GM12878 (cell line): ENCODE measurements at regions not wholly inside any gene's neighbourhood (a gene's known extent, or its start where the extent isn't known, plus 50 kb on each side); places are given as distances from the start of the nearest gene placed in this dataset.

Source experiments
- BRCA1 ChIP-seq: IDR thresholded peaks from 2 replicates; pipeline ENCODE4 v1.6.1; 2011; ENCODE audit warnings: low read depth, low read length, improper control_type of control experiment
- HDAC6 ChIP-seq: fragments of 200-600 bp; sonication (generic); IDR thresholded peaks from one replicate; pipeline ENCODE4 v1.8.0; 2017; ENCODE audit warnings: antibody characterized with exemption; ENCODE audit not compliant: unreplicated experiment
- POLR2A ChIP-seq: IDR thresholded peaks from 2 replicates; pipeline ENCODE4 v1.6.1; 2011; ENCODE audit warnings: low read depth, mild to moderate bottlenecking, low read length
- RBBP5 ChIP-seq: fragments of 200-600 bp; sonication (generic); conservative IDR thresholded peaks from 2 replicates; pipeline ENCODE4 v1.6.1; 2016
- SMAD5 ChIP-seq: IDR thresholded peaks from 2 replicates; pipeline ENCODE4 v1.6.1; 2016; ENCODE audit warnings: antibody characterized with exemption, low read depth
- TF ChIP-seq, protein P1 (sequence below), 3 experiments: IDR thresholded peaks in 2 of 3; conservative IDR thresholded peaks in 1 of 3; 2 replicates each; pipeline ENCODE4 v1.5.1; 2011; ENCODE audit warnings: low read depth in 3 of 3, low read length in 3 of 3, mild to moderate bottlenecking in 3 of 3, control low read depth in 2 of 3, moderate library complexity in 2 of 3, inconsistent platforms in 1 of 3, mixed read lengths in 1 of 3; ENCODE audit not compliant: control insufficient read depth in 2 of 3, insufficient read depth in 1 of 3; ENCODE audit errors: extremely low read depth in 1 of 3
- TF ChIP-seq, protein P2 (sequence below): fragments of 450-650 bp; IDR thresholded peaks from 2 replicates; pipeline ENCODE4 v1.6.1; 2017; ENCODE audit warnings: antibody characterized with exemption, mild to moderate bottlenecking, moderate library complexity
- TF ChIP-seq, protein P3 (sequence below): IDR thresholded peaks from 2 replicates; pipeline ENCODE4 v1.6.1; 2012; ENCODE audit warnings: low read depth, low read length, improper control_type of control experiment
- TF ChIP-seq, protein P4 (sequence below): IDR thresholded peaks from 2 replicates; pipeline ENCODE4 v1.6.1; 2011; ENCODE audit warnings: low read depth, low read length, improper control_type of control experiment, borderline replicate concordance
- TF ChIP-seq, protein P5 (sequence below): IDR thresholded peaks from 2 replicates; pipeline ENCODE4 v1.6.1; 2011; ENCODE audit warnings: borderline replicate concordance, low read depth, mild to moderate bottlenecking, moderate library complexity, mixed read lengths, low read length; ENCODE audit not compliant: insufficient read depth; ENCODE audit errors: extremely low read length

DNA sequence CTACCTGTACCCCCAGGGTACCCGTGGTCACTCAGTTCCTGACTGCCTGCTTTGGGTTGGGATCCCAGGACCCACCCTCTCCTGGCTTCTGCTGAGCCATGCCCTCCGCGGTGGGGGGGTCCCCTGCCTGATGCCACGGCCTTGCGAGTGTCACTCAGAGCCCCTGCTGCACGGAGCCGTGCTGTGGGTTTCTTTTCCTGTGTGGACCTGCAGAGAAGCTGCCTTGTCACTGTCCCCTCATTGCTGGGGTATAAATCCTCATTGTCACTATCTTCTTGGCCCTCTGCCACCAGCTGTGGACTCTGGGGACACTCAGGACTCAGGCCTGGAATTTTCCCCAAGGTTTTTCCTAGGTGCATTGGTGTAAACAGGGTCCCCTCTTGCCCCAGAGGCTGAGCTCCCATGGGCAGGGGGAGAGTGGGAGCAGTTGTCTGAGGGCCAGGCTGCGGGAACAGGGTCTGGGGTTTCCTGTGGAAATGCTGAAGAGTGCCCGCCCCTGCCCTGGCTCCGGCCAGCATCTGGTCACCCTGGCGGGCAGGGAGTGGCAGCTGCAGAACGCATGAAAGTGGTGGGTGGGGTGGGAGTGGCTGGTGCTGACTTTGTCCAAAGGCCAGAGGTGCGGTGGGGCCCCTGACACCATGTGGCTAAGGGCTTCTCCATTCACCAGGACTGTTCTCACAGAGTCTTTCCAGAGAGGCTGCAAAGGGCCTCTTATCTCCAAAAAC is 191.7 kb downstream of the GOLGA6L6 start:
- TF ChIP-seq RBBP5 (no peak), POLR2A (no peak), HDAC6 (no peak), SMAD5 (no peak), BRCA1 (no peak)
- TF ChIP-seq, protein P1, sequence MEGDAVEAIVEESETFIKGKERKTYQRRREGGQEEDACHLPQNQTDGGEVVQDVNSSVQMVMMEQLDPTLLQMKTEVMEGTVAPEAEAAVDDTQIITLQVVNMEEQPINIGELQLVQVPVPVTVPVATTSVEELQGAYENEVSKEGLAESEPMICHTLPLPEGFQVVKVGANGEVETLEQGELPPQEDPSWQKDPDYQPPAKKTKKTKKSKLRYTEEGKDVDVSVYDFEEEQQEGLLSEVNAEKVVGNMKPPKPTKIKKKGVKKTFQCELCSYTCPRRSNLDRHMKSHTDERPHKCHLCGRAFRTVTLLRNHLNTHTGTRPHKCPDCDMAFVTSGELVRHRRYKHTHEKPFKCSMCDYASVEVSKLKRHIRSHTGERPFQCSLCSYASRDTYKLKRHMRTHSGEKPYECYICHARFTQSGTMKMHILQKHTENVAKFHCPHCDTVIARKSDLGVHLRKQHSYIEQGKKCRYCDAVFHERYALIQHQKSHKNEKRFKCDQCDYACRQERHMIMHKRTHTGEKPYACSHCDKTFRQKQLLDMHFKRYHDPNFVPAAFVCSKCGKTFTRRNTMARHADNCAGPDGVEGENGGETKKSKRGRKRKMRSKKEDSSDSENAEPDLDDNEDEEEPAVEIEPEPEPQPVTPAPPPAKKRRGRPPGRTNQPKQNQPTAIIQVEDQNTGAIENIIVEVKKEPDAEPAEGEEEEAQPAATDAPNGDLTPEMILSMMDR (IDR thresholded peaks at IDR 0.05 in 2 of 3, conservative IDR thresholded peaks at IDR 0.05 in 1 of 3; ENCODE audit: control insufficient read depth in 2 of 3, extremely low read depth in 1 of 3, insufficient read depth in 1 of 3, low read depth in 3 of 3, low read length in 3 of 3), result no peak
- TF ChIP-seq, protein P2, sequence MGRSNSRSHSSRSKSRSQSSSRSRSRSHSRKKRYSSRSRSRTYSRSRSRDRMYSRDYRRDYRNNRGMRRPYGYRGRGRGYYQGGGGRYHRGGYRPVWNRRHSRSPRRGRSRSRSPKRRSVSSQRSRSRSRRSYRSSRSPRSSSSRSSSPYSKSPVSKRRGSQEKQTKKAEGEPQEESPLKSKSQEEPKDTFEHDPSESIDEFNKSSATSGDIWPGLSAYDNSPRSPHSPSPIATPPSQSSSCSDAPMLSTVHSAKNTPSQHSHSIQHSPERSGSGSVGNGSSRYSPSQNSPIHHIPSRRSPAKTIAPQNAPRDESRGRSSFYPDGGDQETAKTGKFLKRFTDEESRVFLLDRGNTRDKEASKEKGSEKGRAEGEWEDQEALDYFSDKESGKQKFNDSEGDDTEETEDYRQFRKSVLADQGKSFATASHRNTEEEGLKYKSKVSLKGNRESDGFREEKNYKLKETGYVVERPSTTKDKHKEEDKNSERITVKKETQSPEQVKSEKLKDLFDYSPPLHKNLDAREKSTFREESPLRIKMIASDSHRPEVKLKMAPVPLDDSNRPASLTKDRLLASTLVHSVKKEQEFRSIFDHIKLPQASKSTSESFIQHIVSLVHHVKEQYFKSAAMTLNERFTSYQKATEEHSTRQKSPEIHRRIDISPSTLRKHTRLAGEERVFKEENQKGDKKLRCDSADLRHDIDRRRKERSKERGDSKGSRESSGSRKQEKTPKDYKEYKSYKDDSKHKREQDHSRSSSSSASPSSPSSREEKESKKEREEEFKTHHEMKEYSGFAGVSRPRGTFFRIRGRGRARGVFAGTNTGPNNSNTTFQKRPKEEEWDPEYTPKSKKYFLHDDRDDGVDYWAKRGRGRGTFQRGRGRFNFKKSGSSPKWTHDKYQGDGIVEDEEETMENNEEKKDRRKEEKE, result no peak
- TF ChIP-seq, protein P3, sequence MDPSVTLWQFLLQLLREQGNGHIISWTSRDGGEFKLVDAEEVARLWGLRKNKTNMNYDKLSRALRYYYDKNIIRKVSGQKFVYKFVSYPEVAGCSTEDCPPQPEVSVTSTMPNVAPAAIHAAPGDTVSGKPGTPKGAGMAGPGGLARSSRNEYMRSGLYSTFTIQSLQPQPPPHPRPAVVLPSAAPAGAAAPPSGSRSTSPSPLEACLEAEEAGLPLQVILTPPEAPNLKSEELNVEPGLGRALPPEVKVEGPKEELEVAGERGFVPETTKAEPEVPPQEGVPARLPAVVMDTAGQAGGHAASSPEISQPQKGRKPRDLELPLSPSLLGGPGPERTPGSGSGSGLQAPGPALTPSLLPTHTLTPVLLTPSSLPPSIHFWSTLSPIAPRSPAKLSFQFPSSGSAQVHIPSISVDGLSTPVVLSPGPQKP, result no peak
- TF ChIP-seq, protein P4, sequence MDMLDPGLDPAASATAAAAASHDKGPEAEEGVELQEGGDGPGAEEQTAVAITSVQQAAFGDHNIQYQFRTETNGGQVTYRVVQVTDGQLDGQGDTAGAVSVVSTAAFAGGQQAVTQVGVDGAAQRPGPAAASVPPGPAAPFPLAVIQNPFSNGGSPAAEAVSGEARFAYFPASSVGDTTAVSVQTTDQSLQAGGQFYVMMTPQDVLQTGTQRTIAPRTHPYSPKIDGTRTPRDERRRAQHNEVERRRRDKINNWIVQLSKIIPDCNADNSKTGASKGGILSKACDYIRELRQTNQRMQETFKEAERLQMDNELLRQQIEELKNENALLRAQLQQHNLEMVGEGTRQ, result no peak
- TF ChIP-seq, protein P5, sequence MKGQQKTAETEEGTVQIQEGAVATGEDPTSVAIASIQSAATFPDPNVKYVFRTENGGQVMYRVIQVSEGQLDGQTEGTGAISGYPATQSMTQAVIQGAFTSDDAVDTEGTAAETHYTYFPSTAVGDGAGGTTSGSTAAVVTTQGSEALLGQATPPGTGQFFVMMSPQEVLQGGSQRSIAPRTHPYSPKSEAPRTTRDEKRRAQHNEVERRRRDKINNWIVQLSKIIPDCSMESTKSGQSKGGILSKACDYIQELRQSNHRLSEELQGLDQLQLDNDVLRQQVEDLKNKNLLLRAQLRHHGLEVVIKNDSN, result no peak
